ENCODE measurements at regions not wholly inside any gene's neighbourhood (a gene's known extent, or its start where the extent isn't known, plus 50 kb on each side); places are given as distances from the start of the nearest gene placed in this dataset.

- peaks cover 62 to 66% of the 10 kb centered on the region in 2 donors for H3K4me1 Mint-ChIP-seq
- peak overlapping the region; percentile 89 to 91 for H3K27ac Mint-ChIP-seq
- H3K36me3 Mint-ChIP-seq, result peaks cover 12% of the 10 kb centered on the region
- H3K4me3 Mint-ChIP-seq, result peak overlapping the region; percentile 88
- intact Hi-C loops (cut with micrococcal nuclease), result no loop called here
- WGBS (ENCODE audit: insufficient coverage), result 93% methylated on average over 30 of the region's 30 CpGs
- Histone ChIP-seq H3K36me3 (ENCODE audit: control insufficient read depth, insufficient read depth, low read length) (no peaks in the 10 kb centered on the region), H3K9me3 (ENCODE audit: control insufficient read depth, insufficient read depth, low read length) (peaks cover 6% of the 10 kb centered on the region), H3K27ac (ENCODE audit: low read length) (no peak overlapping the region), H3K4me3 (ENCODE audit: low read length) (no peak overlapping the region), H3K4me1 (ENCODE audit: control insufficient read depth, insufficient read depth, low read length) (peaks cover 66% of the 10 kb centered on the region), H3K27me3 (ENCODE audit: control insufficient read depth, insufficient read depth, low read length) (no peaks in the 10 kb centered on the region)
- H3K9me3 Mint-ChIP-seq, result peaks cover 0 to 6% of the 10 kb centered on the region in 2 donors
- TF ChIP-seq CTCF (IDR thresholded peaks at IDR 0.05), result no peak
- ATAC-seq (no peak), DNase-seq (no peak)
- no peaks in the 10 kb centered on the region for H3K27me3 Mint-ChIP-seq (ENCODE audit: low read depth in 2 of 2)
Measured at GRCh38 chr14:104395941-104396681, 183.5 kb upstream of the C14orf180 start.

GRCh38 chr14:104396682-104397470 lies 182.7 kb upstream of the C14orf180 start:
- TF ChIP-seq CTCF (IDR thresholded peaks at IDR 0.05), result no peak
- intact Hi-C loops (cut with micrococcal nuclease), result no loop called here
- peak overlapping the region; percentile 52 for H3K4me3 Mint-ChIP-seq
- H3K9me3 Mint-ChIP-seq, result peaks cover 0 to 6% of the 10 kb centered on the region in 2 donors
- peaks cover 6% of the 10 kb centered on the region for H3K9me3 ChIP-seq (ENCODE audit: control insufficient read depth, insufficient read depth, low read length)
- H3K36me3 Mint-ChIP-seq, result peaks cover 12% of the 10 kb centered on the region
- peaks cover 54 to 61% of the 10 kb centered on the region in 2 donors for H3K4me1 Mint-ChIP-seq
- no peaks in the 10 kb centered on the region for H3K27me3 ChIP-seq (ENCODE audit: control insufficient read depth, insufficient read depth, low read length)
- DNase-seq (no peak), ATAC-seq (no peak)
- no peak overlapping the region for H3K4me3 ChIP-seq (ENCODE audit: low read length)
- peak overlapping the region; percentile 64 to 91 for H3K27ac Mint-ChIP-seq
- H3K4me1 ChIP-seq (ENCODE audit: control insufficient read depth, insufficient read depth, low read length), result peaks cover 58% of the 10 kb centered on the region
- H3K36me3 ChIP-seq (ENCODE audit: control insufficient read depth, insufficient read depth, low read length), result no peaks in the 10 kb centered on the region
- H3K27ac ChIP-seq (ENCODE audit: low read length), result no peak overlapping the region
- no peaks in the 10 kb centered on the region for H3K27me3 Mint-ChIP-seq (ENCODE audit: low read depth in 2 of 2)
- WGBS (ENCODE audit: insufficient coverage), result 87% methylated on average over 16 of the region's 17 CpGs

GRCh38 chr14:104397956-104398355 lies 181.6 kb upstream of the C14orf180 start:
- TF ChIP-seq CTCF (IDR thresholded peaks at IDR 0.05), result no peak
- no peak overlapping the region for H3K27ac ChIP-seq (ENCODE audit: low read length)
- no peaks in the 10 kb centered on the region for H3K27me3 Mint-ChIP-seq (ENCODE audit: low read depth in 2 of 2)
- H3K36me3 Mint-ChIP-seq, result peaks cover 12% of the 10 kb centered on the region
- H3K9me3 Mint-ChIP-seq, result peaks cover 0 to 6% of the 10 kb centered on the region in 2 donors
- H3K4me1 Mint-ChIP-seq, result peaks cover 47 to 58% of the 10 kb centered on the region in 2 donors
- H3K4me3 Mint-ChIP-seq, result no peak overlapping the region
- 100% methylated on average over 1 of the region's 2 CpGs for whole genome bisulfite sequencing (ENCODE audit: insufficient coverage)
- ATAC-seq (no peak), DNase-seq (no peak)
- H3K4me3 ChIP-seq (ENCODE audit: low read length), result no peak overlapping the region
- intact Hi-C loops (cut with micrococcal nuclease), result no loop called here
- peaks cover 6% of the 10 kb centered on the region for H3K9me3 ChIP-seq (ENCODE audit: control insufficient read depth, insufficient read depth, low read length)
- H3K4me1 ChIP-seq (ENCODE audit: control insufficient read depth, insufficient read depth, low read length), result peaks cover 47% of the 10 kb centered on the region
- H3K36me3 ChIP-seq (ENCODE audit: control insufficient read depth, insufficient read depth, low read length), result no peaks in the 10 kb centered on the region
- no peak overlapping the region for H3K27ac Mint-ChIP-seq
- H3K27me3 ChIP-seq (ENCODE audit: control insufficient read depth, insufficient read depth, low read length), result no peaks in the 10 kb centered on the region
